ENCODE measurements at regions not wholly inside any gene's neighbourhood (a gene's known extent, or its start where the extent isn't known, plus 50 kb on each side); places are given as distances from the start of the nearest gene placed in this dataset.

- Histone ChIP-seq H3K27me3 (no peaks in the 10 kb centered on the region), H3K4me3 (no peak overlapping the region), H3K4me1 (no peaks in the 10 kb centered on the region), H3K36me3 (no peaks in the 10 kb centered on the region), H3K27ac (no peak overlapping the region), H3K9me3 (no peaks in the 10 kb centered on the region)
- TF ChIP-seq, protein P1, sequence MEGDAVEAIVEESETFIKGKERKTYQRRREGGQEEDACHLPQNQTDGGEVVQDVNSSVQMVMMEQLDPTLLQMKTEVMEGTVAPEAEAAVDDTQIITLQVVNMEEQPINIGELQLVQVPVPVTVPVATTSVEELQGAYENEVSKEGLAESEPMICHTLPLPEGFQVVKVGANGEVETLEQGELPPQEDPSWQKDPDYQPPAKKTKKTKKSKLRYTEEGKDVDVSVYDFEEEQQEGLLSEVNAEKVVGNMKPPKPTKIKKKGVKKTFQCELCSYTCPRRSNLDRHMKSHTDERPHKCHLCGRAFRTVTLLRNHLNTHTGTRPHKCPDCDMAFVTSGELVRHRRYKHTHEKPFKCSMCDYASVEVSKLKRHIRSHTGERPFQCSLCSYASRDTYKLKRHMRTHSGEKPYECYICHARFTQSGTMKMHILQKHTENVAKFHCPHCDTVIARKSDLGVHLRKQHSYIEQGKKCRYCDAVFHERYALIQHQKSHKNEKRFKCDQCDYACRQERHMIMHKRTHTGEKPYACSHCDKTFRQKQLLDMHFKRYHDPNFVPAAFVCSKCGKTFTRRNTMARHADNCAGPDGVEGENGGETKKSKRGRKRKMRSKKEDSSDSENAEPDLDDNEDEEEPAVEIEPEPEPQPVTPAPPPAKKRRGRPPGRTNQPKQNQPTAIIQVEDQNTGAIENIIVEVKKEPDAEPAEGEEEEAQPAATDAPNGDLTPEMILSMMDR (IDR thresholded peaks at IDR 0.05): no peak
- intact Hi-C loops (cut with DNase I; ENCODE audit: low total_unique reads): no loop called here
- no peak for DNase-seq
Measured at GRCh38 chr4:136709897-136710296, 822.4 kb downstream of the PCDH18 start.

- no peak overlapping the region for H3K4me3 ChIP-seq
- TF ChIP-seq, protein P1 (IDR thresholded peaks at IDR 0.05): no peak
Measured at GRCh38 chr4:136706942-136707341, 825.4 kb downstream of the PCDH18 start.

DNA sequence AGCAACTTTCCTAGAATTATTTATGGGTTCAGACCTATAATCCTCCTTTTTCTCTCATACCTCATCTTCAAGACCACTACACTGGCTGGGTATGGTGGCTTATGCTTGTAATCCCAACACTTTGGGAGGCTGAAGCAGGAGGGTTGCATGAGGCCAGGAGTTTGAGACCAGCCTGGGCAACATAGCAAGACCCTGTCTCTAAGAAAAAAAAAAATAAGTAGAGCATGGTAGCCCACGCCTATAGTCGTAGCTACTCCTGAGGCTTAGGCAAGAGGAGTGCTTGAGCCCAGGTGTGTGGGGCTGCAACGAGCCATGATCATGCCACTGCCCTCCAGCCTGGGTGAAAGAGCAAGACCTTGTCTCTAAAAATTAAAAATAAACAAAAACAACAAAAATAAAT lies 832.4 kb downstream of the PCDH18 start:
- Histone ChIP-seq H3K27ac (no peak overlapping the region), H3K36me3 (no peaks in the 10 kb centered on the region), H3K9me3 (no peaks in the 10 kb centered on the region), H3K27me3 (no peaks in the 10 kb centered on the region), H3K4me3 (no peak overlapping the region), H3K4me1 (no peaks in the 10 kb centered on the region)
- TF ChIP-seq, protein P1 (IDR thresholded peaks at IDR 0.05): no peak
- intact Hi-C loops (cut with DNase I; ENCODE audit: low total_unique reads): no loop called here
- DNase-seq: no peak

More at GRCh38 chr4:136706942-136707341, 825.4 kb downstream of the PCDH18 start:
- DNase-seq: no peak
- intact Hi-C loops (cut with DNase I; ENCODE audit: low total_unique reads): no loop called here
- H3K36me3 ChIP-seq: no peaks in the 10 kb centered on the region
- no peaks in the 10 kb centered on the region for H3K4me1 ChIP-seq
- H3K9me3 ChIP-seq: no peaks in the 10 kb centered on the region
- no peak overlapping the region for H3K27ac ChIP-seq
- H3K27me3 ChIP-seq: no peaks in the 10 kb centered on the region

DNA sequence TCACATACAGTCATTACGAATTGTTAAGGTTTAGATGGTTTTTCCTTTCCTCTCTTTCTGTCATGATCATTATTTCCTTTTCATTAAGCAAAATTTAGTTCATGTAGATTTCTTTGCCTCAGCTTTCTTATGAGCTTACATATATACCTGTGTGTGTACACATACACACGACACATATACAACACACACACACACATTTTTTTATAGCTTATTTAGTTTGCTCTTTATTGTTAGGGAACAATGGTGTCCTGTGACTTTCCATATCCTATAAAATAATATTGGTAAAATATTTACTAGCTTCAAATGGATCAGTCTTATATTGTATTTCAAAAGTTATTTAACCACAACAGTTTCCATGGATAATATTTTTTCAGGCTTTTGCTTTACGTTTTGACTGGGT lies 840.7 kb downstream of the PCDH18 start:
- TF ChIP-seq, protein P1 (IDR thresholded peaks at IDR 0.05): no peak
- no peak for DNase-seq
- Histone ChIP-seq H3K4me1 (no peaks in the 10 kb centered on the region), H3K27me3 (no peaks in the 10 kb centered on the region), H3K9me3 (no peaks in the 10 kb centered on the region), H3K36me3 (no peaks in the 10 kb centered on the region), H3K4me3 (no peak overlapping the region), H3K27ac (no peak overlapping the region)
- intact Hi-C loops (cut with DNase I; ENCODE audit: low total_unique reads): no loop called here

DNA sequence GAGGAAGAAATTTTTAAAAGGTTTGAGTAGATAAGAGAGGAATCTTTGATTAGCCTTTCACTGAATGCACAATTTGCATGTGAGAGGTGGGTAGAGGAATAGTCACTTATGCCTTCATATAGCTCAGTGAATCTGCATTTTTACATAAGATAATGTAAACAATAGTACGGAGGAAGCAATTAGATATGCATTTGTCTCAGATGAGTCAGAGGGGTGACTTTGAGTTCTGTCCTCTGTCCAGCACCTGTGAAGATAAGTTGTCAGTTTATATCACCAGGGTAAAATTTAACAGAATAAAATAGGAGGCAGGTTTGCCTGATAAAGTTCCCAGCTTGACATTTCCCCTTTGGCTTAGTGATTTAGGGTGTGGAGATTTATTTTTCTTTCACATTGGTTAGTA lies 841.9 kb downstream of the PCDH18 start:
- no peaks in the 10 kb centered on the region for H3K9me3 ChIP-seq
- H3K27ac ChIP-seq: no peak overlapping the region
- H3K4me3 ChIP-seq: no peak overlapping the region
- H3K27me3 ChIP-seq: no peaks in the 10 kb centered on the region
- H3K36me3 ChIP-seq: no peaks in the 10 kb centered on the region
- TF ChIP-seq, protein P1 (IDR thresholded peaks at IDR 0.05): no peak
- no peaks in the 10 kb centered on the region for H3K4me1 ChIP-seq
- DNase-seq: no peak
- intact Hi-C loops (cut with DNase I; ENCODE audit: low total_unique reads): no loop called here

DNA sequence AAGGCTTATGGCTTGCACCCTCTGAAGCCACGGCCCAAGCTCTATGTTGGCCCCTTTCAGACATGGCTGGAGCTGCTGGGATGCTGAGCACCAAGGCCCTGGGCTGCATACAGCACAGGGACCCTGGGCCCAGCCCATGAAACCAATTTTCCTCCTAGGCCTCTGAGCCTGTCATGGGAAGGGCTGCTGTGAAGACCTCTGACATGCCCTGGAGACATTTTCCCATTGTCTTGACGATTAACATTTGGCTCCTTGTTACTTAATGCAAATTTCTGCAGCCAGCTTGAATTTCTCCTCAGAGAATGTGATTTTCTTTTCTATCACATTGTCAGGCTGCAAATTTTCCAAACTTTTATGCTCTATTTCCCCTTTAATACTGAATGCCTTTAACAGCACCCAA lies 844.7 kb downstream of the PCDH18 start:
- Histone ChIP-seq H3K27me3 (no peaks in the 10 kb centered on the region), H3K27ac (no peak overlapping the region), H3K4me1 (no peaks in the 10 kb centered on the region), H3K4me3 (no peak overlapping the region), H3K36me3 (no peaks in the 10 kb centered on the region), H3K9me3 (no peaks in the 10 kb centered on the region)
- intact Hi-C loops (cut with DNase I; ENCODE audit: low total_unique reads): no loop called here
- no peak for DNase-seq
- TF ChIP-seq, protein P1 (IDR thresholded peaks at IDR 0.05): no peak

Measured in tibial artery (tissue), 4 donors.